GM12873 (cell line): ENCODE measurements at regions not wholly inside any gene's neighbourhood (a gene's known extent, or its start where the extent isn't known, plus 50 kb on each side); places are given as distances from the start of the nearest gene placed in this dataset.

Experiments
- TF ChIP-seq, protein P1 (sequence below): IDR thresholded peaks from 2 replicates; pipeline ENCODE4 v1.5.1; 2012; ENCODE audit warnings: low read depth, mild to moderate bottlenecking, moderate library complexity, low read length, control low read depth; ENCODE audit not compliant: insufficient read depth; ENCODE audit errors: missing control alignments

DNA sequence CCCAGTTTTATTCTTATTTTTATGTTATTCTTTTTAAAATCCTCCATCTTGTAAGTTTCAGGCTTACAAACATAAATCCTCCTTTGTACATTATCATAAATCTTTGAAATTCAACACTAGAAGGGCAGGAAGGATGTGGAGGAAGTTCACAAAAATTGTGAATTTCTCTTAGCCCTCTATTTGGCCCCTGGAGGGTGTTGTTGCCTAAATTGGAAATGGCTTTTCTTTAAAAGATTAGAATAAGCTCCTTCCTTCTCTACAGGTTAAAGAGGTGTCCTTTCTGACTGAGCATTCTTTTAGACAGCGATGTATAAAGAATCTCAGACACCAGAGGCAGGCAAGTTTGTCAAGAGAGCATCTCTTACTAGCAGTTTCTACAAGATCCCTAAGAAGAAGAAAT is 391.7 kb upstream of the OR4E1 start:
- TF ChIP-seq, protein P1, sequence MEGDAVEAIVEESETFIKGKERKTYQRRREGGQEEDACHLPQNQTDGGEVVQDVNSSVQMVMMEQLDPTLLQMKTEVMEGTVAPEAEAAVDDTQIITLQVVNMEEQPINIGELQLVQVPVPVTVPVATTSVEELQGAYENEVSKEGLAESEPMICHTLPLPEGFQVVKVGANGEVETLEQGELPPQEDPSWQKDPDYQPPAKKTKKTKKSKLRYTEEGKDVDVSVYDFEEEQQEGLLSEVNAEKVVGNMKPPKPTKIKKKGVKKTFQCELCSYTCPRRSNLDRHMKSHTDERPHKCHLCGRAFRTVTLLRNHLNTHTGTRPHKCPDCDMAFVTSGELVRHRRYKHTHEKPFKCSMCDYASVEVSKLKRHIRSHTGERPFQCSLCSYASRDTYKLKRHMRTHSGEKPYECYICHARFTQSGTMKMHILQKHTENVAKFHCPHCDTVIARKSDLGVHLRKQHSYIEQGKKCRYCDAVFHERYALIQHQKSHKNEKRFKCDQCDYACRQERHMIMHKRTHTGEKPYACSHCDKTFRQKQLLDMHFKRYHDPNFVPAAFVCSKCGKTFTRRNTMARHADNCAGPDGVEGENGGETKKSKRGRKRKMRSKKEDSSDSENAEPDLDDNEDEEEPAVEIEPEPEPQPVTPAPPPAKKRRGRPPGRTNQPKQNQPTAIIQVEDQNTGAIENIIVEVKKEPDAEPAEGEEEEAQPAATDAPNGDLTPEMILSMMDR, result no peak

DNA sequence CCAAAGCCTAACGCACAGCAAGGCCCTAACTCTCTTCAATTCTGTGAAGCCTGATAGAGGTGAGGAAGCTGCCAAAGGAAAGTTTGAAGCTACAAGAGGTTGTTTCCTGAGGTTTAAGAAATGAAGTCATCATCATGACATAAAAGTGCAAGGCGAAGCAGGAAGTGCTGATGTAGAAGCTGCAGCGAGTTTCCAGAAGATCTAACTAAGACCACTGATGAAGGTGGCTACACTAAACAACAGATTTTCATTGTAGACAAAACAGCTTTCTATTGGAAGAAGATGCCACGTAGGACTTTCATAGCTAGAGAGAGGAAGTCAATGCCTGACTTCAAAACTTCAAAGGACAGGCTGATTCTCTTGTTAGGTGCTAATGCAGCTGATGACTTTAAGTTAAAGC is 385.6 kb upstream of the OR4E1 start:
- TF ChIP-seq, protein P1, result no peak

DNA sequence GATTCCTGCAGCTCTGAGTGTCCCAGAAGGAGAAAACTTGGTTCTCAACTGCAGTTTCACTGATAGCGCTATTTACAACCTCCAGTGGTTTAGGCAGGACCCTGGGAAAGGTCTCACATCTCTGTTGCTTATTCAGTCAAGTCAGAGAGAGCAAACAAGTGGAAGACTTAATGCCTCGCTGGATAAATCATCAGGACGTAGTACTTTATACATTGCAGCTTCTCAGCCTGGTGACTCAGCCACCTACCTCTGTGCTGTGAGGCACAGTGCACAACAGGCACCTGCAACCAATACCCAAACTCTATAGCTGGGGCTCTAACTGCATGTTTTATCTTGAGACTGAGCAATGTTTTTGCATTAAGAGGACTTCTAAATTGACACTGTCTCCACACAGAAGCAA is 379.2 kb upstream of the OR4E1 start:
- TF ChIP-seq, protein P1, result no peak

DNA sequence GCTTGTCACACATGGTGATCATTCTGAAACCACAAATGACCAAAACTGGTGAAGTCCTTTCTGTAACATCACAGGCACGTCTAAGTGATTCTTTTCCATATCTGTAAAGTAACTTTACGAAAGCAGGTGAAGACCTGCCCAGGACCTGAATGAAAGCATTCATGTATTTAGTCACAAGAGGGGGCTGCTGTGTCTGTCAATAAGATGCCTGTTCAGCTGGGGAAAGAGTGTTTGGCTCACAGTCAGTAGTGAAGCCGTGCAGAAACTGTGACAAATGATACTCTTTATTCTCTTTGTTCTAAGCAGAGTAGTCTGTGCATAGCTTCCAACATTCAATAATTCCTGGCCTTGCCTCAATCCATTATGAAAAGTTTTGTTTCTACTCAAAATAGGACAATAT is 373.5 kb upstream of the OR4E1 start:
- TF ChIP-seq, protein P1, result peak; percentile 57

DNA sequence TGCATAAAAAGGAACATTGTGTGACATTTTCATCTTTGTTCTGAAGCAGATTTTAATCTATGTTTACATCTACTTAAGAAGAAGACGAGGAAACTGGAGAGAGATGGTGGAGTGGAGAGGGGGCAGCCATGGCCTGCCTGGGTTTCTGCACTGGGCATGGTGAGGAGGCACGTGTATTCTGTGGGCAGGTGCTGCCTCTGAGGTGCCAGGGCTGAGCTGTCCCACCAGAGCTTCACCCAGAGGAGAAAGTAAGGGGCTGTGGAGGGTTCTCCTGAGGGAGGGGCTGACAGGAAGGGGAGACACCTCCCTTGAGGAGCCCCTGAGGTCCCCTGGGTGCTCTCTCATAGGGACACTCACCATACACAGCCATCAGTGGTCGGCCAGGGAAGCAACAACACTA is 372.4 kb upstream of the OR4E1 start:
- TF ChIP-seq, protein P1, result no peak

DNA sequence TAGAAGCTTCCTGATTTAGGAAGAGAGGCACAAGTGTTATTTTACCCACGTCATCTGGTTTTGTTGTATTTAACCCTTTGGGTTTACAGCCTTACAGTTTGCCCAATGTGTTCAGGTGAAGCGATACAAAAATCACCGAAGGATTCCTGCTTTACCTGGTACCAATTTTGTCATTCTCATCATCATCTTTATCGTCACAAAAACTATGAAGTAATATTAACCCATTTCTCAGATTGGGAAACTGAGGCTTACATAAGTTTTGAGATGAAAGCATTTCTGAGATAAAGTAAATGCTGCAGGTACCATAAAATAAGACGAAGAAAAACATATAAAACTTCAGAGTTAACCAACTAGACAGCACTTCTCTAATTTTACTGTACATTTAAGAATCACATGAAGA is 370.6 kb upstream of the OR4E1 start:
- TF ChIP-seq, protein P1, result no peak

DNA sequence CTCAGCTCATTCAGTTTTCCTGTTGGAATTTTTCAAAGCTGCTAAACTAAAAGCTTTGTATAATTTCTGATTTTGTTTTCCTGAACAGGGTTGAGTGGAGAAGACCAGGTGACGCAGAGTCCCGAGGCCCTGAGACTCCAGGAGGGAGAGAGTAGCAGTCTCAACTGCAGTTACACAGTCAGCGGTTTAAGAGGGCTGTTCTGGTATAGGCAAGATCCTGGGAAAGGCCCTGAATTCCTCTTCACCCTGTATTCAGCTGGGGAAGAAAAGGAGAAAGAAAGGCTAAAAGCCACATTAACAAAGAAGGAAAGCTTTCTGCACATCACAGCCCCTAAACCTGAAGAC is 367.1 kb upstream of the OR4E1 start:
- TF ChIP-seq, protein P1, result no peak
